HG02623 (cell line): ENCODE measurements at regions not wholly inside any gene's neighbourhood (a gene's known extent, or its start where the extent isn't known, plus 50 kb on each side); places are given as distances from the start of the nearest gene placed in this dataset.

ENCODE experiments used
- ATAC-seq: cut with Tn5 transposase; IDR thresholded peaks from one replicate; pipeline ENCODE4 v1.9.1; 2021; ENCODE audit warnings: moderate library complexity; ENCODE audit not compliant: unreplicated experiment

DNA sequence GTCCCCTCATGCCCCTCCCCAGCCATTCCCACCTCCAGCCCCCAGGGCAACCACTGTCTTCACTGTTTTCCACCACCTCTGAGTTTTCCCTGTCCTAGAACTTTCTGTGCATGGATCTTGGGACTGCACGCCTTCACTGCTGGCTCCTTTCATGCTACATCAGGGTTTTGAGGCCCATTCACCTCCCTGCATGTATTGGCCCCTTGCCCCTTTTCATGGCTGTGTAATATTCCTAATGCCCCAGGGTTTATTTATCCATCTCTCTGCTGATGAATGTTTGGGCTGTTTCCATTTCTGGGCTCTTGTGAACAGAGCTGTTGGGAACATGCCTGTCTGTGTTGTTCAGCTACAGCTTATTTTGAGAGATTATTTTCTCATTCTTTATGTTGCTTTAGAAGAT lies 205.0 kb downstream of the RBFOX3 start:
- no peak for ATAC-seq

DNA sequence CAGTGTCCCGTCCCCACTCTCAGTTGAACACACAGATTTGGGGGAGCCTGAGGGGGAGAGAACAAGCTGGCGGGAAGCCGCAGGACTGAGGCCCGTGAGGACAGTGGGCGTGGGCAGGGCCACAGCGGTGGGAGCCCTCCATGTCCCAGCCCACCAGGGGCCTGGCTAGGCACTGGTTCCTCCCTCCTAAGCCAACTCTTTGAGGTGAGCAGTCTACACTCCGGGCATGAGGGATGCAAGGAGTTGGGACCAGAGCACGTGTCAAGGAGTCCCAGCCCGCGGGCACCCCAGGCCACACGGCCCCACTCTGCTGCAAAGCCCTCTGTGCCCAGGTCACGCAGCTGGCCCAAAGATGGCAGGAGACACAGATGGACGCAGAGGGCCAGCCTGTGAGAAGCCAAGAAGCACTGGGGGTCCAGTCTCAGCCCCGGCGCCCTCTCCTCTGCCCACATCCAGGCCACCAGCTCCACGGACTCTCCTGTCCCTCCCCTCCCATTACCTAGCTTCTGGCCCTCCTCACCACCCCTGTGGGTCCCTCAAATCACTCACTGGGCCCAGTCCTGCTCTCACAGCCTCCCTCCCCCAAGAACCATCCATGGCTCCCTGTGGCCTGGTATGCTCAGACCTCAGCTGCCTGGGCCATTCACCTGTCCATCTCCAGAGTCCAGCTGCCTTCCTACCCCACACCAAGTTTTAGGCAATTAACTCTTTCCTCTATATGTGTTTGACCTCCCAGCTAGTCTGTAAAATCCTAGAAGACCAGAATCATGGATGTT lies 206.5 kb downstream of the RBFOX3 start:
- no peak for ATAC-seq

DNA sequence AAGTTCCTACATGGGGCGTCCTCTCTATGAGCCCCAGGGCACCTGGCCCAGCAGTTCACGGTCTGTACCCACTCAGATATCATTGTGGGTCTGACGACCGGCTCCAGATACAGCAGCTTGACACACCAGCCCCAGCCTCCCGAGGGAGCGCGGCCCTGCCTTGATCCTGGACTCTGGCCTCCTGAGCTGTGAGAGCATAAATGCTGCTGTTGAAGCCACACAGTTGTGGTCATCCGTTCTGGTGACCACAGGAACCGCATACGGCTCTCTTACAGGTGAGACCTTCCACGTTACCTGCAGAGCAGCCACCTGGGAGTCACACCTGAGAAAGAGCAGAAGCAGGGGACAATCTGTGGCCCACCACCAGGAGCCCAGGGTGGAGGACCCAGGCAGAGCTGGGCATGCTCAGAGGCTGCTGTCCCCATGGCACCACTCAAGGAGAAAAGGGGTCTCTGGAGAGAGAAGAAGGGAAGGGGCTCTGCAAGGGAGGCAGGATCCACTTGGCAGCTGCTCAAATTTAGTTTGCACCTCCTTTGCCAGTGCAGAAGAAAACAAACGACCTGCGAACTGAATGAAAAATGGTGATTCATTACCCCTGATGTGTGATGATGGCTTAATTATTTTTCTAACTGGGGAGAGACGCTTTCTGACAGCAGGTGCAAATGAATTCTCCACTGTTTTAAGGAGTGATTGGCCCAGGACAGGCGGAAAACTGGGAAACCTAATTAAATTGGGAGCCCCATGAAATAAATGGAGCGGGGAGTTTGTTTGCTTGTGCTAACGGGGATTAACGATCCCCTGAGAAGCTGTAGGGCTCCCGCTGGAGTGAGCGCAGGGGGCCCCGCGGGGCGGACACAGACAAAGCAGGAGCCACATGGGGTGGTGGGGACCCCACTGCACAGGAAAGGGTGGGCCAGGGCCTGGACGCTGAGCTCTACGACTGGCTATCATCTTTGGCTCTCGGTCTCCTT lies 208.9 kb downstream of the RBFOX3 start:
- ATAC-seq: no peak

DNA sequence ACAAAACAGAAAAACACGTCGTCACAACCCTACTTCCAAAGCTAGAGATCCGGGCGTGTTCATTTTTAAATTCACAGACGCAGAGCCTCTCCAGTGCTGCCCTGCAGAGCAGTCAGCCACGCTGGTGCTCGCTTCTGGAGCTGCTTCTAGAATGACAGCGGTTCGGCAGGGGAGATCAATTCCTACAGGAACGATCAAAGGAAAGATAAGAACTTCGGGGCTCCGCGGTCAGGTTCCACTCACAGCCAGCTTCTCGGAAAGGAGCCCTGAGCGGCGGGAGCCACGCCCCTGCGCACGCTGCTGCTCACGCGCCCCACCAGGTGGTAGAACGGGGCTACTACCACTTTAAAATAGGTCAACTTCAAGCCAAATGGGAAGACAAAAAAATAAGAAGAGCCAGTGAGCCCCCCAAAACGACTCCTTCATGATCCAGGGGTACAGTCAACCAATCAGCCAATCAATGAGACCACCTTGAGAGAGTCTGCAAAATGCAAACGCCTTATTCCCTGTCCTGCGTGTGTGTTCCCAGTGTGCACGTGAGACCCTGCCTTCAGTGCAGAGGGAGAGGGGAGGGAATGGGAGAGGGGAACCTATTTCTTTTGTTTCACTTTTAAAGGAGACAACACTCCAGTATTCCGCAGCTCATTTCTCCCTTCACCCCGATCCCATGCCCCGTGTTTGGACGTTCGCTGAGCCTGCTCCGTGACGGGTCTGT lies 209.7 kb downstream of the RBFOX3 start:
- no peak for ATAC-seq

DNA sequence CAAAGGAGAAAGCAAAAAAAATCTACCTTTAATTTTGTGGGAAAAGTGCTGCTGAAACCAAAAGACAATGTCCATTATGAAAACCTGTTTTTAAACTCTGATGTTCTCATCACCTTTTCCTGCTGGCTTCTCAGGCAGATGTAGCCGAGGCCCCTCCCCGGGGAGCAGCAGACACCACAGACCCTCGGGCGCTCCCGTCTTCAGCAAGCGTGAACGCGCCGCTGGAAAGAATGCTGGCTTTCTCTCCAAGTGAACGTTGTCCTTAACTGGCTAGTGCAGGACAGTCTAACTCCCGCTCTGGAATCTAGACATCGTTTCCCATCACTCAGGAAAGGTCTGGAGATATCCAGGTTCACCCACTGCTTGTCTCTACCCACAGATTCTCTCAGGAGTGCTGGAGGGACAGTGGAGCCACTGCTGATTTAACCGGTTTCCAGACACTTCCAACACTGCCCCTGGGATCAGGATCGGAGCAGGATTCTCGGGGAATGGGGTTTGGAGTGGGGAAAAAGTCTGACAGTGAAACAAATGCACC lies 211.2 kb downstream of the RBFOX3 start:
- no peak for ATAC-seq

DNA sequence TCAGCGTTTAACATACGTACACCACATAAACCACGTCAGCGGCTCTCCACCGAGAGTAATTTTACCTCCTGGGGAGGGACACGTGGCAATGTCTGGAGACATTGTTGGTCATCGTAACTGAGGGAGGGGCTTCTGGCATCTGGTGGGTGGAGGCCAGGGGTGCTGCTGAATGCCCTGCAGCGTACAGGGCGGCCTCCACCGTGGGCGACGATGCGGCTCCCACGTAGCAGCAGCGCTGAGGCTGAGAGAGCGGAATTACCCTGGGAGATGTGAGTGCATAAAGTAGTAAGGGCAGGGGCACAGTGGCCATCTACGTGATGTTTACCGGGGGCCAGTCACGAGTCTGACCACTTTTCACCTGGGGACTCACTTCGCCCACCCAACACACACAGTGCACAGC lies 212.4 kb downstream of the RBFOX3 start:
- no peak for ATAC-seq

DNA sequence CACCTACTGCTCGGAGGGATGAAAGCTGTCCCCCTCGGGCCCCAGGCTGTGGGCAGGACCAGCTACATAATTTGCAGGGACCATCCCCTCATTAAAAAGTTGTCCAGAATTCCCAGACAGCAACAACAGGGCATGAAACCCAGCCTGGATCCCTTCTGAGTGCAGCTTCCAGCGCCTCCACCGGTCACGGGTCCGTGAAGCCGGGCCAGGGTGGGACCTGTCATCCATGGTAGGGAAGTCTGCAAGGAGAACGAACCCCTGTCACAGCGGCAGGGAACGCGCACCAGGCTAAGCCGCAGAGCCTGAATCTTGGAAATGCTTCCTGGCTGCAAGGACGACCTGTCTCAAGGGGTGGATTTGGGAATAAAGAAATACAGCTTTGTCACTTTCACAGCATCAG lies 214.2 kb downstream of the RBFOX3 start:
- ATAC-seq: no peak

DNA sequence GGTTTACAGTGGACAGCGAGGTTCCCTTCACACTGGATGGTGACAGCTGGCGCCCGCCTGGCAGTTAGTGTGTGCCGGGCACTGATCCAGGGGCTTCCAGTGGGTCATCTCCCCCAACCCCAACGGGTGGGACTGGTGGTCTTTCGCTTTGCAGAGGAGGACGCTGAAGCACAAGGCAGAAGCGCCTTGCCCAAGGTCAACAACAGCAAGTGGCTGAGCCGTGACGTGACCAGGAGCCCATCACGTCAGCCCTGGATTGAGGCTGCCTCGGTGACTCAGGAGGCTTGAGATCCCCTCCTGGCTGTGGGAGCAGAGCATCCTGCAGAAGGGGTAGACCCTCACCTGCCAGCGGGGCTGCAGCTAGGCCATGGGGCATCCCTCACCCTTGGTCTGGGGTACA lies 215.3 kb downstream of the RBFOX3 start:
- ATAC-seq: no peak

DNA sequence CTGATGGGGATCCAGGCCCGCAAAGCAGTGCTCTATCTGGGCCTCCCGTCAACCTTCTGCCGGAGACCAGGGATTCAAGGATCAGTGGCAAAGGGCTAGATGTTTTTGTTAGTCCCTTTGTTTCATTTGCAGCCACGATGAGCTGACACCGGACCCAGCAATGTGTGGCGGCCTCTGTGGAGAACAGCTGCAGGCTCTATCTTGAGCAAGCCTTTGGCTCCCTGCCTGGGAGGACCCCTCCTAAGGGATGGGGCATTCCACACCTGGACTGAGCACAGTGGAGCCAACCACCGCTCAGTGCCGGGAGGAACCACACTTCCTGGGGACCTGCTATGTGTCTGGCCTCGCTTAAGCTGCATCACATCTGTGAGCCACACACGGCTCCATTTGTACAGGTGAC lies 215.8 kb downstream of the RBFOX3 start:
- ATAC-seq: no peak

DNA sequence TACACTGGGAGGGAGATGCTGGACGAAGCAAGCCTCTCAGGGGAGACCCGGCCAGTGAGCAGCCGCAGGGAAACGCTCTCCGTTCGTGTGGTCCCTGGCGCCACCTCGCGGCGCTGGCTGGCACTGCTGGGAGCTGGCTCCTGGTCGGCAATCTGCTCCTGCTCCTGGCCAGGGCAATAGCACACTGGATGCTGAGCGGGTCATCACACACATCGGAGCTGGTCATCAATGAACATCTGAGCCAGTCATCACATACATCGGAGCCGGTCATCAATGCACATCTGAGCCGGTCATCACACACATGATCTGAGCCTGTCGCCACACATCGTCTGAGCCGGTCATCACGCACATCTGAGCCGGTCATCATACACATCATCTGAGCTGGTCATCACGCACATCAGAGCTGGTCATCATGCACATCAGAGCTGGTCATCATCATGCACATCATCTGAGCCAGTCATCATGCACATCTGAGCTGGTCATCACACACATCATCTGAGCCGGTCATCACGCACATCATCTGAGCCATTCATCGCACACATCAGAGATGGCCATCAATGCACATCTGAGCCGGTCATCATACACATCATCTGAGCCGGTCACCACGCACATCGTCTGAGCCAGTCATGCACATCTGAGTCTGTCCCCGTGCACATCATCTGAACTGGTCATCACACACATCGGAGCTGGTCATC lies 217.3 kb downstream of the RBFOX3 start:
- no peak for ATAC-seq

DNA sequence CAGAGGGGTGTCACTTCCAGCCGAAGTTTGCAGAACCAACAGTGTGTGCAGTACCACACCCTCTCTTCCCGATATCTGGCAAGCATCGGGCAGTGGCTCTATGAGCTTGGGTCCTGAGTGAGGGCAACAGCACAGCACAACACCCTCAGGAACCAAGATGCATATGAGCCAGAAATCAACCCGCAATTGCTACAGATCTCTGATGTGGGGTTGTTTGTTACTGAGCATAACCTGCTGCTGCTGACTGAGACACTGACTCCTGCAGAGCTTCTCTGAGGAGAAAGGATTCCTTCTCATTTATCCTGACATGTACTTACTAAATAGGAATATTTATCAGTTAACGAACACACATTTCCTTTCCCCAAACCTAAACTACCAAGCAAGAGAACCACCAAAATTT lies 218.3 kb downstream of the RBFOX3 start:
- ATAC-seq: no peak

DNA sequence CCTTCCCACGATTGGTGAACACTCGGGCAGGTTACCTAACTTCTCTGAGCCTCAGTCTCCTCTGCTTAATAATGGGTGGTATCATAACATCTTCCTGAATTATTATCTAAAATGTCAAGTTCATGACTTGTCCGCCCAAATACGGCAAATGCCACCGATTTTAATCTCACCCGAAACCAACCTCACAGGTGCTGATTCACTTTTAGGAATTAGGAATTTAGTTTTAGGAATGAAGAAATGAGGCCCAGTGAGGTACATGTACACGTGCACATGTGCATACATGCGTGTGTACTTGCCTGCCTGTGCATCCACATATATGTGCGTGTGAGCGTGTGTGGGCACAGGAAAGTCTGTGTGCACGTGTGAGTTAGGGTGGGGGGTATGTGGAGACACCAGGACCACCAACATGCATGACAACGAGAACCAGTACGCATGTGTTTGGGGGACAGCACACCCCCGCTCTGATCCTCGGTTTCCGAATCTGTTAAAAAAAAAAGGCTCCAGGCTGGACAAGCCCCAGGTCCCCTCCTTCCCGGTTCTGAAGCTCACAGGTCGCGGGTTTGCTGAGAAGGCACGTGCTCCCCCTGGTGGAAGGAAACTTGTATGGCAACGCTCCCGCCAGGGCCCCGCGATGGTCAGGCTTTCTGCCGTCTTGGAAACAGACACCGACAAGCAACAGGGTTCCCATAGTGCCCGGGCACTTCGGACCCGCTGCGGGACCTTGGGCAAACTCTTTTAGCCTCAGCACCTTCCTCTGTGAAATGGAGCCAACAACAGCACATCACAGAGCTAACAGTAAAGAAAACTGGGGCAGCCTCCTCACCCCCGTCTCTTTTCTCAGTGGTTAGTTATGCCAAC lies 219.2 kb downstream of the RBFOX3 start:
- ATAC-seq: no peak

DNA sequence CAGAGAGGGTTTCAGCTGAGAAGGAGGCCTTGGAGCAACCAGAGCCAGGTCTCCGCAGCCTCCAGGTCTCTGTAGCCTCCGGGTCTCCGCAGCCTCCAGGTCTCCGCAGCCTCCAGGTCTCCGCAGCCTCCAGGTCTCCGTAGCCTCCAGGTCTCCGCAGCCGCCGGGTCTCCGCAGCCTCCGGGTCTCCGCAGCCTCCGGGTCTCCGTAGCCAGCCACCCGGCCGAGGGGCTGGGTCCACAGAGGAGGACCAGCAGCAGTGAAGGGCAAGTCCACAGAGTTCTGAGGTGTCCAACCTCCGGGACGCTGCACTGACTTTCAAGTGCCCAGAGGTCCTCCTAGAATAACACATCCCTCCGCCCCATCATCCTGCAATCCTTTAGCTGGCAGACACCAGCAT lies 221.0 kb downstream of the RBFOX3 start:
- ATAC-seq: no peak

DNA sequence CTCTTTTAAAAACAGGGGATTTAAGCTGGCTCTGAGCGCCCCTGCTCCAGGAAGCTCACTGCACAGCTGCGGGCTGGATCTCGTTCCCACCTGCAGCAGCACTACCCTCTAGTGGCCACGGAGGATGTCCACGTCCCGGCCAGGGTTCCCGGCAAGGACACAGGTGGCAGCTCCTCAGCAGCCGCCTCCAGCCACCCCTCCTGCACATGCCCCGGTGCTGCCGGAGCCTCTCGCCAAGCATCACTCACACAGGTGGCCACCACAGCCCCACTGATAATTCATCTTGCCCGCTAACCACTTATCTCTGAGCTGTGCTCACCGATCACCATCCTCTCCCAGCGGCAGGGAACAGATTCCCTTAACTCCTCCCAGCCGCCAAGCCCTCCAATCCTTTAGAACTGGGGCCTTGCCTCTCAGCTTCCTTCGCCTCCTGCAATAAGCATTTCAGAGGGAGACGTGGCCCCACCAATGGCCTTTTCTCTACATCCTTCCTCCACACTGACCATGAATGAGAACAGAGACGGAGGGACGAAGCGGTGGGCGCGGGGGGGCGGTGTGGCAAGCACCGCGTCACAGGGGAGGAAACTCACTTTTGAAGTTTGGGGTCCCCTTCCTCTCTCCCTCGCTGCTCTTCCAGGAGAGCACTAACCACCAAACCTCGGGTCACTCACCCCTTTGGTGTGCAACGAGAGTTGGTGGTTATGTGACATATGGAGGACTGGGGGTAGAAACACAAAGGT lies 222.1 kb downstream of the RBFOX3 start:
- no peak for ATAC-seq

DNA sequence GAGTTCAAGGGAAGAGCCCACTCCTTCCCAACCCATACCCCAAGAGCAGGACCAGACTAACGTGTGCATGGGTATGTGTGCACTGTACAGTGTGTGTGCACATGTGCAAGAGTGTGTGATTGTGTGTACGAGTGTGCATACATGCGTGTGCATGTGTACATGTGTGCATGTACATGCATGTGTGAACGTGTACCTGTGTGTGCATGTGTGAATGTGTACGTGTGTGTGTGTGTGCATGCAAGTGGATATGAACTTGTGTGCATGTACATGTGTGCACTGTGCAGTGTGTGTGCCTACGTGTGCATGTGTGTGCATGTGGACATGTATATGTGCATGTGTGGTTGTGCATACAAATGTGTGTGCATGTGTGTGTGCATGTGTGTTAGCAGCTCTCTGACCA lies 223.1 kb downstream of the RBFOX3 start:
- ATAC-seq: no peak

DNA sequence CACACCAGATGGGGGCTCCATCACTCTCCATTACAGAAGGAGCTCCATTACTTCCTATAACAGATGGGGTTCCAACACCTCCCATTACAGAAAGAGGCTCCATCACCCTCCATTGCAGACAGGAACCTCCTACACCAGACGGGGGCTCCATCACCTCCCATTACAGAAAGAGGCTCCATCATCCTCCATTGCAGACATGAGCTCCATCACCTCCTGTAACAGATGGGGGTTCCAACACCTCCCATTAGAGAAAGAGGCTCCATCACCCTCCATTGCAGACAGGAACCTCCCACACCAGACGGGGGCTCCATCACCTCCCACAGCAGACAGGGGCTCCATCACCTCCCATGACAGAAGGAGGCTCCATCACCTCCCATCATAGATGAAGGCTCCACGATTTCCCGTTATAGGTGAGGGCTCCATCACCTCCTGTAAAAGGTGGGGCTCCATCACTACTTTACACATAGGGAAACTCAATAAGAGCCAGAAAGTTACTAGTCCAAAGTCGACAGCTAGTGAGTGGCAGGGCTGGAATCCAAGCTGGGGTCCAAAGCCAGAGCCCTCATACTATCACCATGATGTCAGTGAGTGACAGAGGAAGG lies 224.8 kb downstream of the RBFOX3 start:
- no peak for ATAC-seq

DNA sequence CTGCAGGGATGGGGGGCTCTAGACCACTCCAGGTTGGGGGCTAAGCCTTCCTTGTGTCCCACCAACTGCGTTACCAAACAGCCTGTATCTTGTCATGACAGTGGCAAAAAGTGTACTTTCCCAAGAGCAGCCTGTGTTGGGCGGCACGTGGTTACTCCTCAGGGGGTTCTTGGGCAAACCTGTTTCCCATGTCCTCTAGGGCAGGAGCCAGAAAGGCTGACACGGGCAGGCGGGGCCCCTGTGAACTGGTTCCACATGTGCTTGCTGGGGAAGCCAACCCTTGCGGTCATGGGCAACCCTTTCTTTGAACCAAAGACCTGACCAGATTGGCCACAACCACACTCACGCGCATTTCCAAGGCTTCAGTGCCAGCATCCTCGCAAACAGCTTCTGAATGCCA lies 228.5 kb downstream of the RBFOX3 start:
- no peak for ATAC-seq

DNA sequence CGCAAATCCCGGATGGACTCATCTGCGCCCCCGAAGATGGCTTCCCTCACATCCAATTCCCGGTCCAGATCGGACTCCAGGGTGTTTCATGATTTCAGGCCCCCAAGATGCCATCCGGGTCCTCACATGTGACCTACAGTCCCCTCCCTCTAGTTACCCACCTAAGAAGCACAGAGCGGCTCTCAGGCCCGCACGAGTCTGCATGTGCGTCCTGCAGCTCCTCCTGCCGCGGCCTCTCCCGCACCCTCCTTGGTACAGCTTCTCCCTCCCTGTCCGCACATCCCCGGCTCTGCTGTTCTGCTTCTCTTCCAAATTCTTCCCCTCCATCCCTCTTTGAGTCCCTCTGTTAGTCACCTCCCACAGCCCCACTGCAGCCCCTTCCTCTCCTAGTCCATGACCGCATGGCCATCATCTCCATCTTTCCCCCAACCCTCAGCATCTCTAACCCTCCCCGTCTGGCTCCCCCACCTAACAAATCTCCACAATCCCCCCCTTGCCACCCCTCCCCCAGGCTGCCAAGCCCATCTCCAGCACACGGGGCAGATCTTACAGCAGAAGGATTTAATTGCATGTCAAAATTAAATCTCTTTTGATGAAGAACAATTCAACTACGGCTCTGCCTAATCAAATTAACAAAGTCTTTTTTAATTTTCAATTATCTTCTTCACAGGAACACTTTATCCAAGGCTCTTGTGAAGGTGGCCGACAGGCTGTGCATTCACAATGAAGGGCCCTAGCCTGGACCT lies 231.0 kb downstream of the RBFOX3 start:
- no peak for ATAC-seq
